ENCODE measurements at regions not wholly inside any gene's neighbourhood (a gene's known extent, or its start where the extent isn't known, plus 50 kb on each side); places are given as distances from the start of the nearest gene placed in this dataset.
"Not testable (repeated sequence)": the region's sequence is repeated elsewhere in the genome, so short reads cannot be mapped to it uniquely, and the experiment has no call there.

- intact Hi-C loops (cut with DNase I) = no loop called here
- H3K27ac ChIP-seq = peak overlapping the region in 2 of 3 donors; percentile 56 to 81
- TF ChIP-seq, protein P1, sequence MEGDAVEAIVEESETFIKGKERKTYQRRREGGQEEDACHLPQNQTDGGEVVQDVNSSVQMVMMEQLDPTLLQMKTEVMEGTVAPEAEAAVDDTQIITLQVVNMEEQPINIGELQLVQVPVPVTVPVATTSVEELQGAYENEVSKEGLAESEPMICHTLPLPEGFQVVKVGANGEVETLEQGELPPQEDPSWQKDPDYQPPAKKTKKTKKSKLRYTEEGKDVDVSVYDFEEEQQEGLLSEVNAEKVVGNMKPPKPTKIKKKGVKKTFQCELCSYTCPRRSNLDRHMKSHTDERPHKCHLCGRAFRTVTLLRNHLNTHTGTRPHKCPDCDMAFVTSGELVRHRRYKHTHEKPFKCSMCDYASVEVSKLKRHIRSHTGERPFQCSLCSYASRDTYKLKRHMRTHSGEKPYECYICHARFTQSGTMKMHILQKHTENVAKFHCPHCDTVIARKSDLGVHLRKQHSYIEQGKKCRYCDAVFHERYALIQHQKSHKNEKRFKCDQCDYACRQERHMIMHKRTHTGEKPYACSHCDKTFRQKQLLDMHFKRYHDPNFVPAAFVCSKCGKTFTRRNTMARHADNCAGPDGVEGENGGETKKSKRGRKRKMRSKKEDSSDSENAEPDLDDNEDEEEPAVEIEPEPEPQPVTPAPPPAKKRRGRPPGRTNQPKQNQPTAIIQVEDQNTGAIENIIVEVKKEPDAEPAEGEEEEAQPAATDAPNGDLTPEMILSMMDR (IDR thresholded peaks at IDR 0.05) = no peak
- TF ChIP-seq POLR2A (IDR thresholded peaks at IDR 0.05) = no peak
- no peak for DNase-seq
- no peaks in the 10 kb centered on the region for H3K27me3 ChIP-seq
- 71 to 78% methylated on average over 5 of the region's 5 CpGs for WGBS, 2 donors
- no peak overlapping the region for H3K4me3 ChIP-seq (replicated peaks in 1 of 3)
- no peaks in the 10 kb centered on the region for H3K36me3 ChIP-seq
- H3K4me1 ChIP-seq = peaks cover 35 to 47% of the 10 kb centered on the region in 2 donors
- no peaks in the 10 kb centered on the region for H3K9me3 ChIP-seq
Observed at GRCh38 chr10:114713525-114714090, 55.5 kb upstream of the ABLIM1 start.

DNA sequence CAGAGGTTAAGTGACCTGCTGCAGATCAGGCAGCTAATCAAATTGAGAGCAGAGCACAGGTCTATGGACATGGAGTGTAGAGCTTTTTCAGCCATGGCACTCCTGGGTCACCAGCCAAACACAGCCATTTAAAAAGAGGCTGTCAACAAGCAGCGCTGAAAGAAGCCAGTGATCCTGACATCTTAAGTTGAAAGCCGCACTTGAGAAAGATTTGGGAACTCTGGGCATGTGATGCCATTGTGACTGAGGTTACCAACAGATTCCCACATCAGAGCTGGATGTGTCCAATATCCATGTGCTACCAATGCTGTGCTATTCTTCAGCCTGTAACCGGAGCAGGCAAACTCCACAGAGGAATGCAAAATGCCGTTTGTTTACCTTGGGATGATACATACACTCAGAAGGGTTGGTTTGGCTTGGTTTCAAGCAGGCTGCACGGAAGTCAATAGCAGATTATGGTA is 56.2 kb upstream of the ABLIM1 start:
- H3K36me3 ChIP-seq = no peaks in the 10 kb centered on the region
- DNase-seq = peak; percentile 10 to 25
- intact Hi-C loops (cut with DNase I) = no loop called here
- WGBS, 2 donors = 40 to 49% methylated on average over 5 of the region's 5 CpGs
- H3K9me3 ChIP-seq = no peaks in the 10 kb centered on the region
- TF ChIP-seq, protein P1 (IDR thresholded peaks at IDR 0.05) = no peak
- no peak for TF ChIP-seq POLR2A (IDR thresholded peaks at IDR 0.05)
- peak overlapping the region in 2 of 3 donors; percentile 56 to 81 for H3K27ac ChIP-seq
- no peak overlapping the region for H3K4me3 ChIP-seq (replicated peaks in 1 of 3)
- H3K27me3 ChIP-seq = no peaks in the 10 kb centered on the region
- H3K4me1 ChIP-seq = peaks cover 42 to 54% of the 10 kb centered on the region in 2 donors

DNA sequence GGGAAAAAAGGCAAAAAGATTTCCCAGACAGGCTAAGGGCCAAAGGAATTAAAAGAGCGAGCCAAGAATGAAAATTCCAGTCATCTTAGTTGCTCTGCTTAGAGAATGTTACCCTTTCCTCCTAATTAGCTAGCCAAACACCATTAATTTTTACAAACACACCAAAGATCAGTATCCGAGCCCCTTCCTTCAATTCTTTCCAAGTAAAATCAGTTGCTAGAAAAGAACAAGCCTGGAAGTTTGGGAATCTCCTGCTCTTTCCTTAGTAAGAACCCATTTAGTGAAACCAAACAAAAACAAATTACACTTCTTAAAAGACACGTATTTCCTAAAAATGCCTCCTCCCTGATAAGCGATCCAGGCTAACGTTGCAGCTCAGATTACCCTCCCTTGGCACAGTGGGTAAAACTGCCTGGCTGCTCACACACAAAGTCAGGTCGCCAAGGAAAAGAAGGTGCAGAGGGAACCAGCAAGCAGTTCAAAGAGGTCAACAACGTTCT is 57.1 kb upstream of the ABLIM1 start:
- Histone ChIP-seq H3K4me1 (peaks cover 45 to 60% of the 10 kb centered on the region in 2 donors), H3K4me3 (replicated peaks in 1 of 3) (no peak overlapping the region), H3K36me3 (no peaks in the 10 kb centered on the region), H3K27me3 (no peaks in the 10 kb centered on the region), H3K27ac (peak overlapping the region; percentile 12 to 81 (median 56)), H3K9me3 (no peaks in the 10 kb centered on the region)
- TF ChIP-seq, protein P1 (IDR thresholded peaks at IDR 0.05) = no peak
- no peak for TF ChIP-seq POLR2A (IDR thresholded peaks at IDR 0.05)
- no peak for DNase-seq
- 35 to 59% methylated on average over 7 of the region's 7 CpGs for WGBS, 2 donors
- intact Hi-C loops (cut with DNase I) = no loop called here

DNA sequence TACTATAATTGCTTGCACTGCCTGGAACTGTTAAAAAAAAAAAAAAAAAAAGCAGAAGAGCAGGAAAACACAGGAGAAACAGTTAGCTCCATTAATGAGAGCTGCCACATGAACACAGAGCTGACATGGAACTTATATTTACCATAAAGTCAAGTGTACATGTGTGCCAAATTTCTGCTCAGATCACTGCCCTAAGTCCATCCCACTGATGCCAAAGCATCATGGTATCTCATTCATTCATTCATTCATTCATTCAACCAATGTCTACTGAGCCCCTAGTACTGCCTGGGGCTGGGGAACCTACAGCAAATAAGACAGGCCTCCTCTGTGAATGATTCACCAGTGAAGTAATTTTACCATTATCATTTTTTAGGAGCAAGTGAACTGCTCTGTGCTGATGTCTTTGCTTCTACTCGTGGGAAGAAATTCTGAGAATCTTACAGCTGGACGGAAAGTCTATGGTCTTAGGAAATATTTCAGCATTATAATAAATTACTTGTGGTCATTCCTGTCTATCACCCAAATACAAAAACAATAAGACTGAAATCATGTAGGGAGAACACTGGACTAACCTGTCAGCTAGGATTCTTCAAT is 58.8 kb upstream of the ABLIM1 start:
- no peak for TF ChIP-seq POLR2A (IDR thresholded peaks at IDR 0.05)
- TF ChIP-seq, protein P1 (IDR thresholded peaks at IDR 0.05) = no peak
- Histone ChIP-seq H3K9me3 (no peaks in the 10 kb centered on the region), H3K27me3 (no peaks in the 10 kb centered on the region), H3K4me3 (replicated peaks in 1 of 3) (no peak overlapping the region), H3K4me1 (peaks cover 57 to 73% of the 10 kb centered on the region in 2 donors), H3K27ac (no peak overlapping the region), H3K36me3 (no peaks in the 10 kb centered on the region)
- WGBS, 2 donors = 94 to 97% methylated on average over 2 of the region's 2 CpGs
- intact Hi-C loops (cut with DNase I) = no loop called here
- no peak for DNase-seq

GRCh38 chr10:114717881-114718280 is 59.8 kb upstream of the ABLIM1 start:
- H3K36me3 ChIP-seq; DNase-seq; H3K27me3 ChIP-seq; H3K27ac ChIP-seq; intact Hi-C loops (cut with DNase I); H3K9me3 ChIP-seq; H3K4me3 ChIP-seq (replicated peaks in 1 of 3): not testable (repeated sequence)
- peaks cover 66 to 82% of the 10 kb centered on the region in 2 donors for H3K4me1 ChIP-seq
